CD4-positive, alpha-beta T cell (primary cell): ENCODE measurements at regions not wholly inside any gene's neighbourhood (a gene's known extent, or its start where the extent isn't known, plus 50 kb on each side); places are given as distances from the start of the nearest gene placed in this dataset.

Experiments
- ATAC-seq: fragments of 200-7000 bp; cut with Tn5 transposase; one replicate; pipeline ENCODE4 v1.10.0; 2022; ENCODE audit warnings: mild to moderate bottlenecking; ENCODE audit not compliant: poor library complexity
- CTCF ChIA-PET: fragments of 350-600 bp; sonication (Branson Sonifier 250); formaldehyde crosslinking; loops from one replicate; lab custom pipeline; 2021; ENCODE audit warnings: antibody characterized with exemption, inconsistent platforms; lab: Charles Lee
- POLR2A ChIA-PET: fragments of 350-600 bp; sonication (Branson Sonifier 250); formaldehyde crosslinking; loops from one replicate; lab custom pipeline; 2021; ENCODE audit warnings: antibody characterized with exemption, inconsistent platforms; lab: Charles Lee
- DNase-seq, 14 experiments: peaks; one replicate each; pipeline ENCODE4 v3.0.0-alpha.2; 2013 to 2020; ENCODE audit warnings: mixed read lengths in 2 of 14
- H3K27ac ChIP-seq, 2 donors: one replicate each; pipeline versions ENCODE4 v1.5.1 to v1.7.0; 2013; ENCODE audit warnings: low read length in 2 of 2, low read depth in 1 of 2, mild to moderate bottlenecking in 1 of 2
- H3K27me3 ChIP-seq, 2 experiments: 1 replicate in 1 of 2; 2 replicates in 1 of 2; pipeline versions ENCODE4 v1.6.1 to v1.7.0; 2013; ENCODE audit warnings: low read length in 2 of 2, control low read depth in 1 of 2, mild to moderate bottlenecking in 1 of 2, moderate library complexity in 1 of 2; ENCODE audit not compliant: insufficient read depth in 2 of 2, control insufficient read depth in 1 of 2
- H3K36me3 ChIP-seq: one replicate; pipeline ENCODE4 v1.6.1; 2013; ENCODE audit warnings: low read length, control low read depth; ENCODE audit not compliant: insufficient read depth
- H3K4me1 ChIP-seq: one replicate; pipeline ENCODE4 v1.6.1; 2013; ENCODE audit warnings: low read length, control low read depth; ENCODE audit not compliant: insufficient read depth
- H3K4me3 ChIP-seq: one replicate; pipeline ENCODE4 v1.5.1; 2013; ENCODE audit warnings: mild to moderate bottlenecking, low read length, moderate library complexity
- H3K9me3 ChIP-seq, 2 experiments: 1 replicate in 1 of 2; 2 replicates in 1 of 2; pipeline versions ENCODE4 v1.6.1 to v1.7.0; 2013; ENCODE audit warnings: low read length in 2 of 2, mild to moderate bottlenecking in 2 of 2, control low read depth in 1 of 2, moderate library complexity in 1 of 2; ENCODE audit not compliant: control insufficient read depth in 1 of 2, insufficient read depth in 1 of 2
- H3K27ac Mint-ChIP-seq: one replicate; pipeline ENCODE4 v1.8.0; 2020; ENCODE audit warnings: mixed read lengths
- H3K27me3 Mint-ChIP-seq: one replicate; pipeline ENCODE4 v1.8.0; 2021; ENCODE audit warnings: mixed read lengths
- H3K36me3 Mint-ChIP-seq: one replicate; pipeline ENCODE4 v1.8.0; 2021; ENCODE audit warnings: low read depth, mixed read lengths
- H3K4me1 Mint-ChIP-seq: one replicate; pipeline ENCODE4 v1.8.0; 2021; ENCODE audit warnings: low read depth, mixed read lengths
- H3K4me3 Mint-ChIP-seq: one replicate; pipeline ENCODE4 v1.8.0; 2020; ENCODE audit warnings: mild to moderate bottlenecking, mixed read lengths
- H3K9me3 Mint-ChIP-seq: one replicate; pipeline ENCODE4 v1.8.0; 2020; ENCODE audit warnings: mixed read lengths
- intact Hi-C, 2 experiments: fragments of 100-400 bp; cut with DNase I in 1 of 2; cut with micrococcal nuclease in 1 of 2; formaldehyde crosslinking; loops; one replicate each; pipeline versions ENCODE4 v1.15.1 to v1.9.0; 2023 to 2025; cut with DNase I, micrococcal nuclease
- TF ChIP-seq, protein P1 (sequence below): fragments of 200-600 bp; IDR thresholded peaks from one replicate; pipeline ENCODE4 v1.8.0; 2022; ENCODE audit warnings: antibody characterized with exemption, mild to moderate bottlenecking

DNA sequence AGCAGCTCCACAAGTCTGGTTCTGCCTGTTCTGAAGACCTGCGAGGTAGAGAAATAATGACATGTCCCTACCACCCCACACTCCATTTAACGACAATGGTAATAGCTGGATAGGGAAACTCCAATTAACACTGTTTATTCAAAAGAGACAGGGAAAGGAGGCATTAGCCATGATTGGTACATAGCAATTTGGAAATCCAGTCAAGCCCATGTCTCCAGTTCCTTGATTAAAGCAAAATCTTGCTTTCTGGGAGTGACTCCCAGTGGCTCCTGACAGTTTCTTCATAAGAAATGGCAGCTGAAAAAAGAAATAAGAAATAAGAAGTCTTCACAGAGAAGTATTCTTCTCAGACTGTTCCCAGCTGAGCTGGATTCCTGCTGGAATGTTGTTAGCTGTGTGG is 140.7 kb upstream of the LYZL2 start:
- Histone ChIP-seq H3K9me3 (peaks cover 15 to 18% of the 10 kb centered on the region in 2 experiments), H3K27me3 (no peaks in the 10 kb centered on the region), H3K36me3 (no peaks in the 10 kb centered on the region), H3K4me1 (no peaks in the 10 kb centered on the region), H3K4me3 (no peak overlapping the region), H3K27ac (no peak overlapping the region)
- TF ChIP-seq, protein P1, sequence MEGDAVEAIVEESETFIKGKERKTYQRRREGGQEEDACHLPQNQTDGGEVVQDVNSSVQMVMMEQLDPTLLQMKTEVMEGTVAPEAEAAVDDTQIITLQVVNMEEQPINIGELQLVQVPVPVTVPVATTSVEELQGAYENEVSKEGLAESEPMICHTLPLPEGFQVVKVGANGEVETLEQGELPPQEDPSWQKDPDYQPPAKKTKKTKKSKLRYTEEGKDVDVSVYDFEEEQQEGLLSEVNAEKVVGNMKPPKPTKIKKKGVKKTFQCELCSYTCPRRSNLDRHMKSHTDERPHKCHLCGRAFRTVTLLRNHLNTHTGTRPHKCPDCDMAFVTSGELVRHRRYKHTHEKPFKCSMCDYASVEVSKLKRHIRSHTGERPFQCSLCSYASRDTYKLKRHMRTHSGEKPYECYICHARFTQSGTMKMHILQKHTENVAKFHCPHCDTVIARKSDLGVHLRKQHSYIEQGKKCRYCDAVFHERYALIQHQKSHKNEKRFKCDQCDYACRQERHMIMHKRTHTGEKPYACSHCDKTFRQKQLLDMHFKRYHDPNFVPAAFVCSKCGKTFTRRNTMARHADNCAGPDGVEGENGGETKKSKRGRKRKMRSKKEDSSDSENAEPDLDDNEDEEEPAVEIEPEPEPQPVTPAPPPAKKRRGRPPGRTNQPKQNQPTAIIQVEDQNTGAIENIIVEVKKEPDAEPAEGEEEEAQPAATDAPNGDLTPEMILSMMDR: no peak
- POLR2A ChIA-PET: no interaction called here
- ATAC-seq (no peak), DNase-seq (no peak)
- Mint-ChIP-seq H3K4me3 (no peak overlapping the region), H3K36me3 (no peaks in the 10 kb centered on the region), H3K4me1 (no peaks in the 10 kb centered on the region), H3K27me3 (no peaks in the 10 kb centered on the region), H3K9me3 (peaks cover 9% of the 10 kb centered on the region), H3K27ac (no peak overlapping the region)
- intact Hi-C loops: no loop called here
- CTCF ChIA-PET: no interaction called here

- CTCF ChIA-PET: no interaction called here
These were observed 139.8 kb upstream of the LYZL2 start for GRCh38 chr10:30769361-30769760.

DNA sequence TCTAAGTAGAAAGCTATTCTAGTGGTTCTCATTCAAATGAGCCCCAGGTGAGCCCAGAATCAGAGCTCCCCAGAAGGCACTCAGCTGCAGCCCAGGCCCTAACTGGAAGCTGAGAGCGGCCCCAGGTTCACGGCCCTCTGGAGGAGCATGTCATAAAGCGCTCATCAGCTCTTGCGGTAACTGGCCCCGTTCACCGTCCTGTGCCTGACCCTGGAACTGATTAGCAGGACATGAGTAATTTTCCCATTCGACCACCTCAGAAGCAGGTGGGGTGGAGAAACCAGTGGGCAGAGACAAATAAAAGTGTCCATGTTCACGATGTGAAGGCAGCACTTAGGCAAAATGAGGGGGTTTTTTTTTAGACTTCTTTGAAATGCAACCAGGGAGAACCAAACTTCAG is 136.1 kb upstream of the LYZL2 start:
- ChIA-PET CTCF (no interaction called here), POLR2A (no interaction called here)
- Histone ChIP-seq H3K27ac (no peak overlapping the region), H3K4me1 (no peaks in the 10 kb centered on the region), H3K9me3 (peaks cover 10 to 13% of the 10 kb centered on the region in 2 experiments), H3K4me3 (no peak overlapping the region), H3K36me3 (no peaks in the 10 kb centered on the region), H3K27me3 (no peaks in the 10 kb centered on the region)
- intact Hi-C loops: no loop called here
- Mint-ChIP-seq H3K27me3 (no peaks in the 10 kb centered on the region), H3K36me3 (no peaks in the 10 kb centered on the region), H3K27ac (no peak overlapping the region), H3K4me3 (no peak overlapping the region), H3K4me1 (no peaks in the 10 kb centered on the region), H3K9me3 (no peaks in the 10 kb centered on the region)
- ATAC-seq: no peak
- TF ChIP-seq, protein P1: no peak
- DNase-seq: no peak

More at GRCh38 chr10:30769361-30769760, 139.8 kb upstream of the LYZL2 start:
- H3K9me3 ChIP-seq: peaks cover 15 to 18% of the 10 kb centered on the region in 2 experiments
- H3K4me1 ChIP-seq: no peaks in the 10 kb centered on the region
- TF ChIP-seq, protein P1: no peak
- POLR2A ChIA-PET: no interaction called here
- Mint-ChIP-seq H3K27me3 (no peaks in the 10 kb centered on the region), H3K4me3 (no peak overlapping the region), H3K27ac (no peak overlapping the region), H3K9me3 (peaks cover 9% of the 10 kb centered on the region), H3K4me1 (no peaks in the 10 kb centered on the region), H3K36me3 (no peaks in the 10 kb centered on the region)
- DNase-seq (no peak), ATAC-seq (no peak)
- intact Hi-C loops: no loop called here
- H3K27me3 ChIP-seq: no peaks in the 10 kb centered on the region
- no peak overlapping the region for H3K4me3 ChIP-seq
- H3K27ac ChIP-seq: no peak overlapping the region
- no peaks in the 10 kb centered on the region for H3K36me3 ChIP-seq
